ENCODE measurements at regions not wholly inside any gene's neighbourhood (a gene's known extent, or its start where the extent isn't known, plus 50 kb on each side); places are given as distances from the start of the nearest gene placed in this dataset.
"Not testable (repeated sequence)": the region's sequence is repeated elsewhere in the genome, so short reads cannot be mapped to it uniquely, and the experiment has no call there.

DNA sequence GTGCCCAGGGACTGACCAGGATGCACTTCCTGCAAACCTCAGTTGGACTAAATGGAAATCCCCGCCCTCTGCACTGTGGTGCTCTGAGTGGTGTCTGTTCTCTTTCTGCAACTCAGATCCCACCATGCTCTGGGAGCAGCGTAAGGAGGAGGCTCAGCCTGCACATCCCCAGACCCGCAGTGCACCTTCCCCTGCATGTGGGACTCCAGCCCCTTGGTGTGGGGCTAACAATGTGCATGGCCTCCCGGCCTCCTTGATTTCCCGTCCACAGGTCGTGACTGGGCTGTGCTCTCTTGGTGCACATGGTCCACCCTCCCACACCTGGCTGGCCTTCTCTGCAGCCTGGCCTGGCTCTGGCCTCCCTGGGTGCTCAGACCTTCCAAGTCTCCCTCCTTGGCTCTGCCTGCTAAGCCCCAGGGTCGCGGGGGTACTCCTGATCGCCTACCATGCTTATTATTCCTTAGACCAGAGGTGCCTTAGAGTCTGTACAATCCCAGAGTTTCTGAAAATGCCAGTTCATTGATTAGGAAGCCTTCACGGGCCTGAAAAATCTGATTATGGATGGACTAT, 397.5 kb downstream of the IRX2 start:
- Mint-ChIP-seq H3K4me3 (ENCODE audit: unreplicated experiment) (no peak overlapping the region), H3K27ac (ENCODE audit: unreplicated experiment) (no peak overlapping the region), H3K9me3 (ENCODE audit: unreplicated experiment) (no peaks in the 10 kb centered on the region), H3K36me3 (ENCODE audit: unreplicated experiment) (no peaks in the 10 kb centered on the region), H3K4me1 (ENCODE audit: low read depth, unreplicated experiment) (peaks cover 5% of the 10 kb centered on the region), H3K27me3 (ENCODE audit: unreplicated experiment) (peaks cover 5% of the 10 kb centered on the region)
- no peak for DNase-seq
- TF ChIP-seq, protein P1, sequence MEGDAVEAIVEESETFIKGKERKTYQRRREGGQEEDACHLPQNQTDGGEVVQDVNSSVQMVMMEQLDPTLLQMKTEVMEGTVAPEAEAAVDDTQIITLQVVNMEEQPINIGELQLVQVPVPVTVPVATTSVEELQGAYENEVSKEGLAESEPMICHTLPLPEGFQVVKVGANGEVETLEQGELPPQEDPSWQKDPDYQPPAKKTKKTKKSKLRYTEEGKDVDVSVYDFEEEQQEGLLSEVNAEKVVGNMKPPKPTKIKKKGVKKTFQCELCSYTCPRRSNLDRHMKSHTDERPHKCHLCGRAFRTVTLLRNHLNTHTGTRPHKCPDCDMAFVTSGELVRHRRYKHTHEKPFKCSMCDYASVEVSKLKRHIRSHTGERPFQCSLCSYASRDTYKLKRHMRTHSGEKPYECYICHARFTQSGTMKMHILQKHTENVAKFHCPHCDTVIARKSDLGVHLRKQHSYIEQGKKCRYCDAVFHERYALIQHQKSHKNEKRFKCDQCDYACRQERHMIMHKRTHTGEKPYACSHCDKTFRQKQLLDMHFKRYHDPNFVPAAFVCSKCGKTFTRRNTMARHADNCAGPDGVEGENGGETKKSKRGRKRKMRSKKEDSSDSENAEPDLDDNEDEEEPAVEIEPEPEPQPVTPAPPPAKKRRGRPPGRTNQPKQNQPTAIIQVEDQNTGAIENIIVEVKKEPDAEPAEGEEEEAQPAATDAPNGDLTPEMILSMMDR (IDR thresholded peaks at IDR 0.05; ENCODE audit: partially characterized antibody, unreplicated experiment): no peak

GRCh38 chr5:2353211-2353610, 398.3 kb downstream of the IRX2 start:
- H3K9me3 Mint-ChIP-seq (ENCODE audit: unreplicated experiment): no peaks in the 10 kb centered on the region
- DNase-seq: no peak
- no peak overlapping the region for H3K27ac Mint-ChIP-seq (ENCODE audit: unreplicated experiment)
- TF ChIP-seq, protein P1 (IDR thresholded peaks at IDR 0.05; ENCODE audit: partially characterized antibody, unreplicated experiment): no peak
- peaks cover 5% of the 10 kb centered on the region for H3K4me1 Mint-ChIP-seq (ENCODE audit: low read depth, unreplicated experiment)
- no peak overlapping the region for H3K4me3 Mint-ChIP-seq (ENCODE audit: unreplicated experiment)
- H3K36me3 Mint-ChIP-seq (ENCODE audit: unreplicated experiment): no peaks in the 10 kb centered on the region
- H3K27me3 Mint-ChIP-seq (ENCODE audit: unreplicated experiment): peaks cover 5% of the 10 kb centered on the region

- no peak for DNase-seq
- Mint-ChIP-seq H3K36me3 (ENCODE audit: unreplicated experiment) (no peaks in the 10 kb centered on the region), H3K4me1 (ENCODE audit: low read depth, unreplicated experiment) (peaks cover 5% of the 10 kb centered on the region), H3K27me3 (ENCODE audit: unreplicated experiment) (peaks cover 7% of the 10 kb centered on the region), H3K4me3 (ENCODE audit: unreplicated experiment) (no peak overlapping the region), H3K9me3 (ENCODE audit: unreplicated experiment) (no peaks in the 10 kb centered on the region), H3K27ac (ENCODE audit: unreplicated experiment) (no peak overlapping the region)
- TF ChIP-seq, protein P1 (IDR thresholded peaks at IDR 0.05; ENCODE audit: partially characterized antibody, unreplicated experiment): no peak
These were observed 399.2 kb downstream of the IRX2 start for GRCh38 chr5:2352101-2352861.

GRCh38 chr5:2349768-2350167, 401.7 kb downstream of the IRX2 start:
- DNase-seq; H3K36me3 Mint-ChIP-seq (ENCODE audit: unreplicated experiment); H3K9me3 Mint-ChIP-seq (ENCODE audit: unreplicated experiment): not testable (repeated sequence)

DNA sequence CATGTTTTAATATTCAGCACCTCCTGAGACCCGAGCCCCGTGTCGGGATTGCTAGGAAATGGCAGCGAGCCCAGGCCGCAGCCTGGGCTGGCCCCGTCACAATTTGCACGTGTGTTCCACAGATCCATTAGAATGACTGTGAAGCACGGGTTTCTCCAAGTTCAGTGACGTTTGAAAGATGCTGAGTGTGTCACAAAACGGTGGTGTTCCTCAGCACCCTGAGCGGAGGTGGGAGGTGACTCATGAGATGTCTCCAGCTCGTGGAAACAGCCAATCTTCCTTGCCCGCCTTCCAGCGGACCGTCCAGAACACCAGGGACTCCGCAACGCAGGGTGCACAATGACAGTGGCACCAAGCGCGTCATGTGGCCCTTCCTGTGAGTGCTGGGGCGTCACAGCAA, 412.8 kb downstream of the IRX2 start:
- no peak for DNase-seq
- H3K4me3 Mint-ChIP-seq (ENCODE audit: unreplicated experiment): no peak overlapping the region
- peaks cover 5% of the 10 kb centered on the region for H3K4me1 Mint-ChIP-seq (ENCODE audit: low read depth, unreplicated experiment)
- peaks cover 2% of the 10 kb centered on the region for H3K9me3 Mint-ChIP-seq (ENCODE audit: unreplicated experiment)
- peaks cover 5% of the 10 kb centered on the region for H3K27me3 Mint-ChIP-seq (ENCODE audit: unreplicated experiment)
- TF ChIP-seq, protein P1 (IDR thresholded peaks at IDR 0.05; ENCODE audit: partially characterized antibody, unreplicated experiment): no peak
- H3K27ac Mint-ChIP-seq (ENCODE audit: unreplicated experiment): no peak overlapping the region
- H3K36me3 Mint-ChIP-seq (ENCODE audit: unreplicated experiment): no peaks in the 10 kb centered on the region

More at GRCh38 chr5:2349768-2350167, 401.7 kb downstream of the IRX2 start:
- H3K27me3 Mint-ChIP-seq (ENCODE audit: unreplicated experiment); H3K4me1 Mint-ChIP-seq (ENCODE audit: low read depth, unreplicated experiment); H3K4me3 Mint-ChIP-seq (ENCODE audit: unreplicated experiment); H3K27ac Mint-ChIP-seq (ENCODE audit: unreplicated experiment): not testable (repeated sequence)

Data from glutamatergic neuron (in vitro differentiated cells).